GM21723 (cell line): ENCODE measurements at regions not wholly inside any gene's neighbourhood (a gene's known extent, or its start where the extent isn't known, plus 50 kb on each side); places are given as distances from the start of the nearest gene placed in this dataset.
"Not testable (repeated sequence)": the region's sequence is repeated elsewhere in the genome, so short reads cannot be mapped to it uniquely, and the experiment has no call there.

Source experiments
- ATAC-seq: cut with Tn5 transposase; IDR thresholded peaks from one replicate; pipeline ENCODE4 v1.9.1; 2021; ENCODE audit warnings: mild to moderate bottlenecking, moderate library complexity; ENCODE audit not compliant: unreplicated experiment

GRCh38 chr1:47656719-47657685 lies 219.2 kb downstream of the FOXD2 start:
- ATAC-seq, result no peak

DNA sequence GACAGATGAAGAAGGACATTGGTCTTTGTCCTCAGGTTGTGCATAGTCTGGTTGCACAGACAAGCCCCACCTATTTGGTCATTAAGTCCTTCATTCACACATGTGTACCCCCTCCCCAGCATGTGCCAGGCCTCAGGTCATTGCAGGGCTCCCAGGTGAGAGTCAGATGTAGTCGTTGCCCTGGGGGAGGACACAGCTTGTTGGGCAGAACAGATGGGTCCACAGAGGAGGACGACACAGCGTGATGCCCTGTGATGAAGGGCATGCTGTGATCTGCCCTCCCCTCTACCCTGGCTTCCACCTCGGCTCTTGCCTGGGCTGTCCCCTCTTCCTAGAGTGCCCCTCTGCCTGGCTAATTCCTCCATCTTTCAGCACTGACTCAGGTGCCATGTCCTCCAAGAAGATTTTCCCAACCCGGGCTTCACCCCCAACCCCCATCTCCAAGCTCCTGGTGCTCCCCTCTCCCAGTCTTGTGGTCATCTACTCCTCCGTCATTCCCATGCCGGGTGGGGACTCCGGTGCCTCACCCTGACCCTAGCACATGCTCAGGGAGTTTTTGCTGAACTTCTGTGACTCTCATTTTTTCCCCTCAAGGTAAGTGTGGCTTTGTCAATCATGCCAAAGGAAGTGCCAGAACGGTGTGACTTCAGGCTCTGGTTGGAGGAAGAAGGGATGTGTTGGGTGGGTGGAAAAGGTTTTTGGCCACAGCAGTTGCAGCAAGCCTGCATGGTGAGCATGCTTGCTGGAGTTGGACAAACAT lies 220.5 kb downstream of the FOXD2 start:
- ATAC-seq, result no peak

DNA sequence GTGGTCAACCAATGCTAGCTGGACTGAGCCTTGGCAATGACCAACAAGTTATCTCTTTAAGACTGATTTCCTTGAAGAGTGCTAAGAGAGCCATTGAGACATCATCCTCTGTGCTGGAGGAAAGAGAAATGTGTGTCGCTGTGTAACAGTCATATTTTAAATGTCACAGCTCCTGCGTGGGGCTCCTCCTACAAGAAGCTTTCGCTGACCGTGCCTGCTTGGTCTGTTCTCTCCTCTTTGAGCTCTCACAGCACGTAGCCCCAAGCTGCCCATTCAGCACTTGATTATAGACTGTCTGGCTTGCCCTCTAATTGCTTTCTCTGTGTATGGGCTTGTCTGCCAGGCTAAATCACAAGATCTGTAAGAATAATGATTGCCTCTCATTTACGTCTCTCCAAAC lies 221.3 kb downstream of the FOXD2 start:
- ATAC-seq, result no peak

DNA sequence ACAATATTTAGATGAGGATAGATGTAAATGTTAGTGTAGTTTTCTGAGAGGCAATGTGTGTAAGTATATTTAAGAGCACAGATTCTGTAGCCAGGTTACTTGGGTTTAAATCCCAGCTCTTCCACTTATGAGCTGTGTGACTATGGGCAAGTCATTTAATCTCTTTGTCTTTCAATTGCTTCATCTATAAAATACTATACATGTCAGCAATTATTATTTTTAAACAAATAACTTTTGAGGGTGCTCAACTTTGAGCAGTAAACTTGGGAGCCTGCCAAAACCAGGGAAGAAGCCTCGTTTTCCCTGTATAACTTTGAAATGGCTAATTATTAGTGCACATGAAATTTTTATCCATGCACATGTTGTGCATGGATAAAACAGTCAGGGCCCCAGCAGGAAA lies 222.8 kb downstream of the FOXD2 start:
- no peak for ATAC-seq

- no peak for ATAC-seq
These were observed 223.2 kb downstream of the FOXD2 start for GRCh38 chr1:47661040-47661439.

- no peak for ATAC-seq
These were observed 224.2 kb downstream of the FOXD2 start for GRCh38 chr1:47662068-47662467.

DNA sequence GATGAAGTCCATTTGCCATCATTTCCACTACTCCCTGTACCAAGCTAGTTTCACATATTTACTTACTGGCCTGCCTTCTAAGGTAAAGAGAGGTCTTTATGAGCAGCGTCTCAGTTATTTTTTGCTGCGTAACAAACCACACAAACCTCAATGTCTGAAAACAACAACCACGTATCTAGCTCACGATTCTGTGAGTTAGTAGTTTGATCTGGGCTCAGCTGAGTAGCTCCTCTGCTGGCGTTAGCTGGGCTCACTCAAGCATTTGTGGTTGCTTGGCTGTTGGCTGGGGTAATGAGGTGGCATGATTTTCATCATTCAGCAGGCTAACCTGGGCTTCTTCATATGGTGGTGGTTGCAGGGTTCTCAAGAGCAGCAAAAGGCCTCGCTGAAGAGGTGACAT lies 225.4 kb downstream of the FOXD2 start:
- no peak for ATAC-seq

GRCh38 chr1:47664356-47664755 lies 226.5 kb downstream of the FOXD2 start:
- no peak for ATAC-seq

DNA sequence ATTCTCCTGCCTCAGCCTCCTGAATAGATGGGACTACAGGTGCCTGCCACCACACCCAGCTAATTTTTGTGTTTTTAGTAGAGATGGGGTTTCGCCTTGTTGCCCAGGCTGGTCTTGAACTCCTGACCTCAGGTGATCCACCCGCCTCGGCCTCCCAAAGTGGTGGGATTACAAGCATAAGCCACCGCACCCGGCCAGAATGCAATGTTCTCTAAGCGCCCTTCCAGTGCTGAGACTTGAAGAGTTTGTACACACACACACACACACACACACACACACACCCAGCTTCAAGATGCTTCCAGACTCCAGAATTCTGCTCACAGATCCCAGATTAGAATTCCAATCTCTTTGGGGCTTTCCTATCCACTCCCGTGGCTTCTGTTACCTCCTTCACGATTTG lies 227.1 kb downstream of the FOXD2 start:
- not testable (repeated sequence) for ATAC-seq

DNA sequence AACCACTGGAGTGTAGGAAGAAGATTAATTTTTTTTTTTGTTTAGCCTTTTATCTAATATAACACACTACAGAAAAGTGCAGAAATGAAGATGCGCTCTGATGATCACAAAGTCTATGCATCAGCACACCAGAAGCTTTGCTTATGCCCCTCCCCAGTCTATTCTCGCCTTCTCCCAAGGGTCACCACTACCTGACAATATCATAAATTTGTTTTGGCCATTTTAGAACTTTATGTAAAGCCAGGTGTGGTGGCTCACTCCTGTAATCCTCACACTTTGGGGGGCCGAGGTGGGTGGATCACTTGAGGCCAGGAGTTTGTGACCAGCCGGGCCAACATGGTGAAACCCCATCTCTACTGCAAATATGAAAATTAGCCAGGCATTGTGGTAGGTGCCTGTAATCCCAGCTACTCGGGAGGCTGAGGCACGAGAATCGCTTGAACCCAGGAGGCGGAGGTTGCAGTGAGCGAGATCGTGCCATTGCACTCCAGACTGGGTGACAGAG lies 231.3 kb downstream of the FOXD2 start:
- no peak for ATAC-seq

- no peak for ATAC-seq
These were observed 234.8 kb downstream of the FOXD2 start for GRCh38 chr1:47672622-47673021.

- ATAC-seq, result no peak
These were observed 236.3 kb downstream of the FOXD2 start for GRCh38 chr1:47674189-47674588.

- ATAC-seq, result no peak
These were observed 237.3 kb downstream of the FOXD2 start for GRCh38 chr1:47675047-47675675.

- ATAC-seq, result no peak
These were observed 237.9 kb downstream of the FOXD2 start for GRCh38 chr1:47675721-47676120.

DNA sequence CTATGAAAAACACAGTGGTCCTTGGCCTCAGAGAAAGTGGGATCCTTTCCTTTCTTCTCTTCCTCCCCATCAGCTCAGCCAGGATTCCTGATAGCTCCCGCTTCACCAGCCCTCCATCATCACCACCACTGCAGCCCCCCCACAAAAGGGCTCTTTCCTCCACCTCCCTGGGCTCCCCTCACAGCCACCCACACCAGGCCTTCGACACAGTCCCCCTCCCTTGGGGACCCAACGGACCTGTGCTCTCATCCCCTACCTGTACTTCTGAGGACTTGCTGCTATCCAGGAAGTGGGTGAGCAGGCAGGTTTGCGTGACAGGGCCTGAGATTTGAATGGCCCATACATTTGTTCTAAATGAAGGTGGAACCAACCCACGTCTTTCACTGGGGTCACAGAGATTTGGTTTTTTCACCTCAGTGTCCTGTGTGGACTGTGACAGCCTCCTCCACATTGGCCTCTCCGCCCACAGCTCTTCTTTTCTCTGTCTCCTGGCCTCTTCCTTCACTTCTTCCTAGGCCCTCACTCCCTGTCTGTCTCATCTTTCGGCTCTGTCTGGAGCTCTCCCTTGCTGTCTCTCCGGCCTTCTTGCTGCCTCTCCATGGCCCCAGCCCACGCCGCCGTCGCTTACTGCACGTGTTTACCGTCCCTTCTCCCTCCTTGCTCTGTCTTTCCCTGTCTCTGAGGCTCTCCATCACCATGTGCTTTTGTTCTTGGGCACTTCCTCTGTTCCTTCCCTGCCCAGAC lies 238.6 kb downstream of the FOXD2 start:
- no peak for ATAC-seq

- no peak for ATAC-seq
These were observed 239.5 kb downstream of the FOXD2 start for GRCh38 chr1:47677241-47677940.

DNA sequence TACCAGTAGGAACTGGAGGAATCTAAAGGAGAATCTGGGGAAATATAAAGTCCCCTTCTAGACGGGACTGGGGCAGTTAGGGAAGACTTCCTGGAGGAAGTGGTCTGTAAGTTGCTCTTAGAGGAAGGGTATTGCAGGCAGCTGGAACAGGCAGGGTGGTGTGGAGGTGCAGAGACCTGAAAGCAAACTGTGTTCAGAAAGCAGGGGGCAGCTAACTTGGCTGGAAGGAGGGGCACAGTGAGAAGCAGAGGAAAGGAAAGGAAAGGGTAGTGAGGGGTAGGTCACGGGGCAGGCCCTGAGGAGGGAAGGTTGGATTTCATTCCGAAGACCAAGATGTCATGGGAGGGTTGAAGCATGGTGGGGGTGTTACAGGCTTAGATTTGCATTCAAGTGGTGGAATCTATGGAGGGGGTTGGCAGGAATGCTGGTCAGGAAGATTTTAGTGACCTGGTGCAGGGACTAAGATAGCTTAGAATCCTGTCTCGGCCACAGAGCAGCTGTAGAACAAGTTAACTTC lies 240.7 kb downstream of the FOXD2 start:
- no peak for ATAC-seq

DNA sequence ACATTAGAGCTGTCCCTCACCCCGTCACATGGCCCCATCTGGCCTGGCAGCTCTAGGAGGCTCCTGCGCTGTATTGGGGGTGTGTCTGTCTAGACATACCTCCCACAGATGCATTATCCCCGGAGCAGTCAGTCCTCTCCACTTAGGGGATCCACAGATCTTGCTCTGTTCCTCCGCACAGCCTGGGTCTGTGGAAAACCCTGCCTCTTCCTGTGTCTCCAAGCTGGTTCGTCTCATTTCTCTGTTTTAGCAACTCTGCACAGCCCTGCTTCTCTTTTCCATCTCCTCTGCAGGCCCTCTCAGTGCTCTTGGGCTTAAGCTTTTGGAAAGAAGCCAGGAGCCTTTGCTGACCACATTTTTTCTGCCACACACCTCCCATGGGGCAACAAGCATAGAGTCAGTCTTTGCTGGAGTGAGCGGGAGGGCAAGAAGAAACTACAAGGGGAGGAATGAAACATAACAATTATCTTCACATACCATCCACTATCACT lies 241.5 kb downstream of the FOXD2 start:
- ATAC-seq, result no peak

GRCh38 chr1:47679826-47680225 lies 242.0 kb downstream of the FOXD2 start:
- no peak for ATAC-seq
